Epithelial cell of proximal tubule (primary cell): ENCODE measurements at regions not wholly inside any gene's neighbourhood (a gene's known extent, or its start where the extent isn't known, plus 50 kb on each side); places are given as distances from the start of the nearest gene placed in this dataset.
"Not testable (repeated sequence)": the region's sequence is repeated elsewhere in the genome, so short reads cannot be mapped to it uniquely, and the experiment has no call there.

Experiments used
- DNase-seq: peaks from one replicate; pipeline ENCODE4 v3.0.0-alpha.2; 2011; ENCODE audit warnings: low read depth
- H3K4me3 ChIP-seq: 2 replicates; pipeline ENCODE4 v1.5.1; 2011; ENCODE audit warnings: low read depth, mild to moderate bottlenecking, low read length
- TF ChIP-seq, protein P1 (sequence below): conservative IDR thresholded peaks from 2 replicates; pipeline ENCODE4 v1.5.1; 2012; ENCODE audit warnings: low read depth, mild to moderate bottlenecking, low read length

GRCh38 chr15:53827355-53827754, 67.9 kb upstream of the WDR72 start:
- TF ChIP-seq, protein P1, sequence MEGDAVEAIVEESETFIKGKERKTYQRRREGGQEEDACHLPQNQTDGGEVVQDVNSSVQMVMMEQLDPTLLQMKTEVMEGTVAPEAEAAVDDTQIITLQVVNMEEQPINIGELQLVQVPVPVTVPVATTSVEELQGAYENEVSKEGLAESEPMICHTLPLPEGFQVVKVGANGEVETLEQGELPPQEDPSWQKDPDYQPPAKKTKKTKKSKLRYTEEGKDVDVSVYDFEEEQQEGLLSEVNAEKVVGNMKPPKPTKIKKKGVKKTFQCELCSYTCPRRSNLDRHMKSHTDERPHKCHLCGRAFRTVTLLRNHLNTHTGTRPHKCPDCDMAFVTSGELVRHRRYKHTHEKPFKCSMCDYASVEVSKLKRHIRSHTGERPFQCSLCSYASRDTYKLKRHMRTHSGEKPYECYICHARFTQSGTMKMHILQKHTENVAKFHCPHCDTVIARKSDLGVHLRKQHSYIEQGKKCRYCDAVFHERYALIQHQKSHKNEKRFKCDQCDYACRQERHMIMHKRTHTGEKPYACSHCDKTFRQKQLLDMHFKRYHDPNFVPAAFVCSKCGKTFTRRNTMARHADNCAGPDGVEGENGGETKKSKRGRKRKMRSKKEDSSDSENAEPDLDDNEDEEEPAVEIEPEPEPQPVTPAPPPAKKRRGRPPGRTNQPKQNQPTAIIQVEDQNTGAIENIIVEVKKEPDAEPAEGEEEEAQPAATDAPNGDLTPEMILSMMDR: no peak
- no peak for DNase-seq
- no peak overlapping the region for H3K4me3 ChIP-seq

DNA sequence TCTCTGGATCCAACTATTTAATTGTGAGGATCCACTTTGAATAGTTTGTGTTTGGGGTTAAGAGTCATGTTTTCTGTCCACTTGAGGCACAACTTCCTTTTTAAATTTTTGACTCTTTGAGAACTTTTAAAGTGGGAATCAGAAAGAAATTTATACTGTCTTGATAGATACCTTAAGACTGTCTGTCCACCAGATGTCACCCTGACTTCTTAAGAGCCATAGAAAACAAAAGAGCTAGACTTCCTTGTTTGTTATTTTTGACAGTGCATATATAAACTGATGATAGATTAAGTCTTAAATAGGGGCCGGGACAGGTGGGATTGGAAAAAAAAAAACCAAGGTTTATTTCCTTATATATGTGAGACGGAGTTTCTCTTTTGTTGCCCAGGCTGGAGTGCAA, 52.1 kb upstream of the WDR72 start:
- no peak for DNase-seq
- H3K4me3 ChIP-seq: no peak overlapping the region
- TF ChIP-seq, protein P1: peak; percentile 62

DNA sequence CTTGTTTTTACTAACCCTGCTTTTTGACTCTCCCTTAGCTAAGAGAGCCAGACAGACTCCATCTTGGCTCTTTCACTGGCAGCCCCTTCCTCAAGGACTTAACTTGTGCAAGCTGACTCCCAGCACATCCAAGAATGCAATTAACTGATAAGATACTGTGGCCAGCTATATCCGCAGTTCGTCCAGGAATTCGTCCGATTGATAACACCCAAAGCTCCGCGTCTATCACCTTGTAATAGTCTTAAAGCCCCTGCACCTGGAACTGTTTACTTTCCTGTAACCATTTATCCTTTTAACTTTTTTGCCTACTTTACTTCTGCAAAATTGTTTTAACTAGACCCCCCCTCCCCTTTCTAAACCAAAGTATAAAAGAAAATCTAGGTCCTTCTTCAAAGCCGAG, 50.8 kb upstream of the WDR72 start:
- H3K4me3 ChIP-seq, DNase-seq: not testable (repeated sequence)
